ENCODE measurements at regions not wholly inside any gene's neighbourhood (a gene's known extent, or its start where the extent isn't known, plus 50 kb on each side); places are given as distances from the start of the nearest gene placed in this dataset.

DNA sequence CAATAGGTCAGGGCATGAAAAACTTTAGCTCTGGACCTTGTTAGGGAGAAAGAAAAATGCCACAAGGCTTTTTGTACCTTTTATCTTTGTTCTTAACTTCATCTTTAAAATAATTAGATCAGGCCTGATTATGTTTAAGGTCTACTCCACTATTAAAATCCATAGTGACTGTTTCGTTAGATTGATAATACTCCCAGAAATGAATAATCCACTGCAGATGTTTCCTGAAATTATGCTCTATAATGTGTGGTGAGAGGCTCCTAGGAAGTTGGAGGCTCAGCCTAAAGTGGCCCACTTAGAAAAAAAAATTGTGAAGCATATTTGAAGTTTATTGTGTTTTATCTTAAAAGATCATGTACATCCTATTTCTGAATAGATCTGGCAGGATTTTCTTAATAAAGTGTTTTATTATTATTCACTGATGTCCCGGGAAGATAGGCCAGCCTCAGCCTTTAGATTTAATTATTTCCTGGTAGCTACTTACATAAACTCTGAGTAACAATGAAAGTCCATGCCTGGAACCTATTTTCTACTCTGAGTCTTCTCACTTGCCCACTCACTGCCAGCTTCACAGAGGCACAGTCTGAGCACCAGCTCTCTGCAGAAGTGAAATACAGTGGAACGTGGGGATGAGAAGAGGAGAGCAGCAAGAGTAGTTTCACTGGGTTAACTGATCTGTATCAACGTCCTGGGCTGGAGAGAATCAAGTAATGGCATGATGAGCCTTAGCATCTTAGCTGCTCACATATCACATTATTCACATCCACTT, 126.8 kb upstream of the TMEM170B start:
- H3K79me2 ChIP-seq, result no peaks in the 10 kb centered on the region
- no peaks in the 10 kb centered on the region for H3K4me1 ChIP-seq
- H3K9ac ChIP-seq, result no peak overlapping the region
- no peak overlapping the region for H3K4me3 ChIP-seq (ENCODE audit: low read depth, low read length)
- H3K9me3 ChIP-seq (ENCODE audit: control insufficient read depth, low read length), result no peaks in the 10 kb centered on the region
- H3K27ac ChIP-seq, result no peak overlapping the region
- TF ChIP-seq, protein P1, sequence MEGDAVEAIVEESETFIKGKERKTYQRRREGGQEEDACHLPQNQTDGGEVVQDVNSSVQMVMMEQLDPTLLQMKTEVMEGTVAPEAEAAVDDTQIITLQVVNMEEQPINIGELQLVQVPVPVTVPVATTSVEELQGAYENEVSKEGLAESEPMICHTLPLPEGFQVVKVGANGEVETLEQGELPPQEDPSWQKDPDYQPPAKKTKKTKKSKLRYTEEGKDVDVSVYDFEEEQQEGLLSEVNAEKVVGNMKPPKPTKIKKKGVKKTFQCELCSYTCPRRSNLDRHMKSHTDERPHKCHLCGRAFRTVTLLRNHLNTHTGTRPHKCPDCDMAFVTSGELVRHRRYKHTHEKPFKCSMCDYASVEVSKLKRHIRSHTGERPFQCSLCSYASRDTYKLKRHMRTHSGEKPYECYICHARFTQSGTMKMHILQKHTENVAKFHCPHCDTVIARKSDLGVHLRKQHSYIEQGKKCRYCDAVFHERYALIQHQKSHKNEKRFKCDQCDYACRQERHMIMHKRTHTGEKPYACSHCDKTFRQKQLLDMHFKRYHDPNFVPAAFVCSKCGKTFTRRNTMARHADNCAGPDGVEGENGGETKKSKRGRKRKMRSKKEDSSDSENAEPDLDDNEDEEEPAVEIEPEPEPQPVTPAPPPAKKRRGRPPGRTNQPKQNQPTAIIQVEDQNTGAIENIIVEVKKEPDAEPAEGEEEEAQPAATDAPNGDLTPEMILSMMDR (IDR thresholded peaks at IDR 0.05), result no peak
- H3K36me3 ChIP-seq (ENCODE audit: control insufficient read depth, insufficient read depth, low read length), result no peaks in the 10 kb centered on the region
- H3K4me2 ChIP-seq (ENCODE audit: low read length), result no peak overlapping the region
- no peak overlapping the region for H2AFZ ChIP-seq
- H3K27me3 ChIP-seq (ENCODE audit: control insufficient read depth, insufficient read depth, low read length), result no peaks in the 10 kb centered on the region

DNA sequence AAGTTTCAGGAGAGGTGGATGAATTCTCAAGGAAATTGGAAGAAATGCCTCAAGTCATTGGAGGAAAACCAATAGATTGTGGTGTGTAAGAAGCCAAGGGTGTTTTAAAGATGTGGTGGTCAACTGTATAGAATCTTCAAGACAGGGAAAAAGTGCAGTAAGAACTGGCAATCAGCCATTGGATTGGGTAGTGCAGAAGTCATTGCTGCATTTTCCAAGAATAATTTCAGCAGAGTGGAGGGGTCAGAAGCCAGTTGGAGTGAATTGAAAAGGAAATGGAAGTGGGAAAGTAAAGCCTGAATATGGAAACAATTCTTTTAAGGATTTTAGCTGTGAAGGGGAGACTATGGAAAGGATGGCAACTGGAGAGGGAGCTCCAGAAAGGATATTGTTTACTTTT, 128.2 kb upstream of the TMEM170B start:
- H3K36me3 ChIP-seq (ENCODE audit: control insufficient read depth, insufficient read depth, low read length), result no peaks in the 10 kb centered on the region
- H3K27ac ChIP-seq, result no peak overlapping the region
- H2AFZ ChIP-seq, result no peak overlapping the region
- H3K4me2 ChIP-seq (ENCODE audit: low read length), result no peak overlapping the region
- no peak overlapping the region for H3K4me3 ChIP-seq (ENCODE audit: low read depth, low read length)
- H3K9me3 ChIP-seq (ENCODE audit: control insufficient read depth, low read length), result no peaks in the 10 kb centered on the region
- no peaks in the 10 kb centered on the region for H3K79me2 ChIP-seq
- TF ChIP-seq, protein P1 (IDR thresholded peaks at IDR 0.05), result no peak
- no peak overlapping the region for H3K9ac ChIP-seq
- no peaks in the 10 kb centered on the region for H3K27me3 ChIP-seq (ENCODE audit: control insufficient read depth, insufficient read depth, low read length)
- no peaks in the 10 kb centered on the region for H3K4me1 ChIP-seq

- no peak overlapping the region for H3K9ac ChIP-seq
- no peaks in the 10 kb centered on the region for H3K9me3 ChIP-seq (ENCODE audit: control insufficient read depth, low read length)
- H2AFZ ChIP-seq, result no peak overlapping the region
- TF ChIP-seq, protein P1 (IDR thresholded peaks at IDR 0.05), result no peak
- no peak overlapping the region for H3K4me2 ChIP-seq (ENCODE audit: low read length)
- H3K4me1 ChIP-seq, result no peaks in the 10 kb centered on the region
- no peaks in the 10 kb centered on the region for H3K36me3 ChIP-seq (ENCODE audit: control insufficient read depth, insufficient read depth, low read length)
- H3K27me3 ChIP-seq (ENCODE audit: control insufficient read depth, insufficient read depth, low read length), result no peaks in the 10 kb centered on the region
- H3K4me3 ChIP-seq (ENCODE audit: low read depth, low read length), result no peak overlapping the region
- H3K79me2 ChIP-seq, result no peaks in the 10 kb centered on the region
- H3K27ac ChIP-seq, result no peak overlapping the region
Measured at GRCh38 chr6:11407414-11407813, 130.1 kb upstream of the TMEM170B start.

DNA sequence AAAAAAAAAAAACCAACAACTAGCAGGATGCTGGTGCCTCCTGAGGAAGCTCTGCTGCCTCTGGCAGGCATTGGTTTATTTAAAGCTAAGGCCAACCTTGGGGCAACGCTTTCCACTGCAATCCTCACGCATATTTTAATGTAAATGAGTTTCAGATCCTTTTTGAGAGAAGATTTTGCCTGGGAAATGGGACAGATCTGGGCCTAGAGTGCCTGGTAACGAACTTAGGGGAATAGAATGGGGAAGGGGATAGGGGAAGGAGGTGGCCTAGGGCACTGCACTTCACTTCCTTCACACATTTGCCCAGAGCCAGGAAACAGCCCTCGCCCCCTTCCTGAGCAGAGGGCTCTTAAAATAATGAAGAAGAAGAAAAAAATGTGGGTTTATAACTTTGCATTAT, 132.7 kb upstream of the TMEM170B start:
- Histone ChIP-seq H3K27ac (no peak overlapping the region), H3K4me2 (ENCODE audit: low read length) (no peak overlapping the region), H3K79me2 (no peaks in the 10 kb centered on the region), H3K27me3 (ENCODE audit: control insufficient read depth, insufficient read depth, low read length) (no peaks in the 10 kb centered on the region), H3K36me3 (ENCODE audit: control insufficient read depth, insufficient read depth, low read length) (no peaks in the 10 kb centered on the region), H2AFZ (no peak overlapping the region), H3K9ac (no peak overlapping the region), H3K4me3 (ENCODE audit: low read depth, low read length) (no peak overlapping the region), H3K9me3 (ENCODE audit: control insufficient read depth, low read length) (no peaks in the 10 kb centered on the region), H3K4me1 (no peaks in the 10 kb centered on the region)
- TF ChIP-seq, protein P1 (IDR thresholded peaks at IDR 0.05), result no peak

DNA sequence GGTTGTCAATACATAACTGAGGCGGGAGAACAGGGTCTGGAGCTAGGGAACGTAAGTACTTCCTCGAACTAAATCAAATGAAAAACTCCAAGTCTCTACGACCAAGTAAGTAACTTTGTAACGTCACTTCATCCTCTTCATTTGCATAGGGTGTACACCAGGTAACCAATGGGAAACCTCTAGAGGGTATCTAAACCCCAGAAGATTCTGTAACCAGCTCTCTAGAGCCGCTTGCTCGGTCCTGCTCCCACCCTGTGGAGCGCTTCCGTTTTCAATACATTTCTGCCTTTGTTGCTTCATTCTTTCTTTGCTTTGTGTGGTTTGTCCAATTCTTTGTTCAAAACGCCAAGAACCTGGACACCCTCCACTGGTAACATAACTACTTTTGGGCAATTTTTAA, 133.5 kb upstream of the TMEM170B start:
- no peak overlapping the region for H3K4me2 ChIP-seq (ENCODE audit: low read length)
- H3K9me3 ChIP-seq (ENCODE audit: control insufficient read depth, low read length), result no peaks in the 10 kb centered on the region
- H3K27ac ChIP-seq, result no peak overlapping the region
- no peak overlapping the region for H3K4me3 ChIP-seq (ENCODE audit: low read depth, low read length)
- TF ChIP-seq, protein P1 (IDR thresholded peaks at IDR 0.05), result no peak
- no peaks in the 10 kb centered on the region for H3K79me2 ChIP-seq
- H3K9ac ChIP-seq, result no peak overlapping the region
- no peaks in the 10 kb centered on the region for H3K36me3 ChIP-seq (ENCODE audit: control insufficient read depth, insufficient read depth, low read length)
- no peak overlapping the region for H2AFZ ChIP-seq
- H3K27me3 ChIP-seq (ENCODE audit: control insufficient read depth, insufficient read depth, low read length), result no peaks in the 10 kb centered on the region
- no peaks in the 10 kb centered on the region for H3K4me1 ChIP-seq
